A549 (cell line): ENCODE measurements at regions not wholly inside any gene's neighbourhood (a gene's known extent, or its start where the extent isn't known, plus 50 kb on each side); places are given as distances from the start of the nearest gene placed in this dataset.

ENCODE experiments used
- CBX8 ChIP-seq: fragments of 200-600 bp; sonication (generic); IDR thresholded peaks from 2 replicates; pipeline ENCODE4 v1.6.1; 2016
- CTCF ChIP-seq: fragments of >200 bp; sonication (Bioruptor Twin); formaldehyde crosslinking; IDR thresholded peaks from 3 replicates; pipeline ENCODE4 v1.5.1; 2016
- E2F6 ChIP-seq: IDR thresholded peaks from 2 replicates; pipeline ENCODE4 v1.6.1; 2012; ENCODE audit warnings: low read depth, borderline replicate concordance
- EHMT2 ChIP-seq: fragments of 200-600 bp; sonication (generic); IDR thresholded peaks from 2 replicates; pipeline ENCODE4 v1.6.1; 2016; ENCODE audit warnings: antibody characterized with exemption, low read depth, mild to moderate bottlenecking, moderate library complexity
- EP300 ChIP-seq, 2 experiments: fragments of >200 bp; sonication (Bioruptor Twin); formaldehyde crosslinking; IDR thresholded peaks; 2 replicates in 1 of 2; 3 replicates in 1 of 2; pipeline ENCODE4 v1.6.1; 2016 to 2017
- HDAC2 ChIP-seq: fragments of 200-600 bp; sonication (generic); IDR thresholded peaks from 2 replicates; pipeline ENCODE4 v1.6.1; 2016
- HOXB13 ChIP-seq: fragments of 250-450 bp; sonication (Bioruptor Pico); IDR thresholded peaks from 2 replicates; pipeline ENCODE4 v1.5.0; 2020; ENCODE audit warnings: low read depth, mild to moderate bottlenecking, moderate library complexity
- MYC ChIP-seq: IDR thresholded peaks from 2 replicates; pipeline ENCODE4 v1.6.1; 2012; ENCODE audit warnings: mild to moderate bottlenecking, inconsistent platforms, low read length, improper control_type of control experiment, borderline replicate concordance
- PBX3 ChIP-seq: IDR thresholded peaks from 2 replicates; pipeline ENCODE4 v1.6.1; 2012
- RFX5 ChIP-seq: fragments of 450-650 bp; IDR thresholded peaks from 2 replicates; pipeline ENCODE4 v1.7.1; 2014; ENCODE audit warnings: antibody characterized with exemption, mild to moderate bottlenecking, moderate library complexity
- ZFP36 ChIP-seq: fragments of 450-650 bp; IDR thresholded peaks from 2 replicates; pipeline ENCODE4 v1.6.1; 2014; ENCODE audit warnings: borderline replicate concordance; ENCODE audit not compliant: partially characterized antibody

- TF ChIP-seq EP300 (IDR thresholded peaks at IDR 0.05) (no peak), HOXB13 (no peak), CTCF (no peak), PBX3 (no peak), E2F6 (no peak), EHMT2 (no peak), CBX8 (no peak), ZFP36 (no peak), HDAC2 (no peak), RFX5 (no peak), MYC (no peak)
Measured at GRCh38 chr5:2532809-2533208, 218.7 kb downstream of the IRX2 start.
